Activated CD8-positive, alpha-beta memory T cell treated with anti-CD3 and anti-CD28 coated beads for 24 hours (primary cell): ENCODE measurements at regions not wholly inside any gene's neighbourhood (a gene's known extent, or its start where the extent isn't known, plus 50 kb on each side); places are given as distances from the start of the nearest gene placed in this dataset.
"Not testable (repeated sequence)": the region's sequence is repeated elsewhere in the genome, so short reads cannot be mapped to it uniquely, and the experiment has no call there.

Experiments used
- DNase-seq: peaks from one replicate; pipeline ENCODE4 v3.0.0-alpha.2; 2020

DNA sequence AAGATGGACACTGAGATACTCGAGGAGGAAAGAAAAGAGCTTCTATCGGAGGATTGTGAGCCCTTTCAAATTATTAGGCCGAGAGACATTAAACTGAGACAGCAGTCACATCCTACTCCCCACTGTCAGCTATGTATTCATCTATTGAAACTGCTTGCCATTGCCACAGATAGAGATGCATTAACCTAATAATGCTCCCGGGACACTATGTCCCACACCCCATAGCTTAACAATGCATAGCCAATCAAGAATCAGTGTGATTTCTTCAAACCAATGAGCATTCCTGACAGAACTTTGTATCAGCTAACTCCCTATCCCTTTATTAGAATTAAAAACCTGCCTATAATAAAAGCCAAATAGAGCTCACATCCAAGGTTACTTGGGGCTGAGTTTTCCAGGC, 118.1 kb upstream of the NEIL3 start:
- DNase-seq = no peak

DNA sequence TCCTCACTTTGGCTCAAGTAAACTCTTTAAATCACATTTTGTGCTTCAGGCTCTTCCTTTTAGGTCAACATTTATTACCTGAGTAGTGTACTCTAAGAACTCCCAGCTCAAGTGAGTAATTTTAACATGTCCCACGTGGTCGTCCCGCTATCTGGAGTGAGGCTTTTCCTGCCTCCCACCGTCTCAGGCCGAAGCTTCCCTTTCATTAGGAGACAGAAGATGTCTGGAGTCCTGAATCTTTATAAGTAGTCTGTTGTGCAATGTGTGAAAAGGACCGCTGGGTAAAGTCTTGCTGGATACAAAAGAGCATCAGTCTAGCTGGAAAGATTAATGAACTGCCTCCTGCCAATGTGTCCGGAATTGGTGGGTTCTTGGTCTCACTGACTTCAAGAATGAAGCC, 117.7 kb upstream of the NEIL3 start:
- no peak for DNase-seq

DNA sequence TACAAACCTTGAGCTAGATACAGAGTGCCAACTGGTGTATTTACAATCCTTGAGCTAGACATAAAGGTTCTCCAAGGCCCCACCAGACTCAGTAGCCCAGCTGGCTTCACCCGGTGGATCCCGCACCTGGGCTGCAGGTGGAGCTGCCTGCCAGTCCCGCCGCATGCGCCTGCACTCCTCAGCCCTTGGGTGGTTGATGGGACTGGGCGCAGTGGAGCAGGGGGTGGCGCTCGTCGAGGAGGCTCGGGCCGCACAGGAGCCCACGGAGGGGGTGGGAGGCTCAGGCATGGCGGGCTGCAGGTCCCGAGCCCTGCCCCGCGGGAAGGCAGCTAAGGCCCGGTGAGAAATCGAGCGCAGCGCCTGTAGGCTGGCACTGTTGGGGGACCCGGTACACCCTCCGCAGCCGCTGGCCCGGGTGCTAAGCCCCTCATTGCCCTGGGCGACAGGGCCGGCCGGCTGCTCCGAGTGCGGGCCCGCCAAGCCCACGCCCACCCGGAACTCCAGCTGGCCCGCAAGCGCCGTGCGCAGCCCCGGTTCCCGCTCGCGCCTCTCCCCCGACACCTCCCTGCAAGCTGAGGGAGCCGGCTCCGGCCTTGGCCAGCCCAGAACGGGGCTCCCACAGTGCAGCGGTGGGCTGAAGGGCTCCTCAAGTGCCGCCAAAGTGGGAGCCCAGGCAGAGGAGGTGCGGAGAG, 116.5 kb upstream of the NEIL3 start:
- DNase-seq = not testable (repeated sequence)

DNA sequence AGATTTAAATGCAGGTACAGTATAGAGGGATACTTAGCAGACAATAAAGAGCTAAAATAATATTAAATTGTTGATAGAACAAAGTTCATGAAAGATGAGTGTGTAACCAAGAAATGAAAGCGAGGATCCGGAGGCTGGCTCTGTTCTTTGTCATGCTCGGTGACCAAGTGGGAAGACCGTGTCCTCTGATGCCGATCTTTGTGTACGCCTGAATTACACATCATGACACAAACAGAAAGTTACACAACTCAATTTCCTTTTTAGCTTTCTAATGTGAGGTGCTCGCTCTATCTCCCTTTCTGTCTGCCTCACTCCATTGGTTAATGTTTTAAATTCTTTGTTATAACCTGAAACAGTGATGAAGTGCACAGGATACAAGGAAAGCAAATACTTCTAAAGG, 114.8 kb upstream of the NEIL3 start:
- no peak for DNase-seq

DNA sequence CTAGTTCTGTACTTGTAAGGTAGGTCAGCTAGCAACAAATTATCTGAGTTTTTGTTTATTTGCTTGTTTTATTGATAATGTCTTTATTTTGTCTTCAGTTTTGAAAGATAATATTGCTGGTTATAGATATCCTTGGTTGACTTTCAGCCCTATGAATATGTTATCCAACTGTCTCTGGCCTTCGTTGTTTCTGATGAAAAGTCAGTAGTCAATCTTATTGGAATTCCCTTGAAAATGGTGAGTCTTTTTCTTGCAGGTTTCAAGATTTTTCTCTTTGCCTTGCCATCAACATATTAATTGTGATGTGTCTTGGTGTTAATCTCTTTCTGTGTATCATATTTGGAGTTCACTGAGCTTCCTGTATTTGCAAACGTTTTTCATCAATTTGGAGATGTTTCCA, 113.1 kb upstream of the NEIL3 start:
- no peak for DNase-seq

DNA sequence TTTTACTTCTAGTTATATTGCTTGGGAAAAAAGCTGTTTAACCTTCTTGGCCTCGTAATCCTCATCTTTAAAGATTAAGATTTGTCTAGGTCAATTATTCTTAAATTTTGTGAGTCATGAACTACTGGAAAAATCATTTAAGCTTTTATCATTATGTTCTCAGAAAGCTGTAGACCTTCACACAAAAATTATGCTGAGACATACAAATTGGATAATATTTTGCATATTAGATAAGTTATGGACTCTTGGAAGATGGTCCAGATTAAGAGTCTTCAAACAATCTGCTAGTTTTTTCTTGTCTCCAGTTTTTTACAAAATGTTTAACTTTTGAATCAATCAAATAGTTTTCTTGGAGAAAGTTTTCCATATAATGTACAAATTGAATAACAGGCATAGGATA, 108.1 kb upstream of the NEIL3 start:
- DNase-seq = no peak

DNA sequence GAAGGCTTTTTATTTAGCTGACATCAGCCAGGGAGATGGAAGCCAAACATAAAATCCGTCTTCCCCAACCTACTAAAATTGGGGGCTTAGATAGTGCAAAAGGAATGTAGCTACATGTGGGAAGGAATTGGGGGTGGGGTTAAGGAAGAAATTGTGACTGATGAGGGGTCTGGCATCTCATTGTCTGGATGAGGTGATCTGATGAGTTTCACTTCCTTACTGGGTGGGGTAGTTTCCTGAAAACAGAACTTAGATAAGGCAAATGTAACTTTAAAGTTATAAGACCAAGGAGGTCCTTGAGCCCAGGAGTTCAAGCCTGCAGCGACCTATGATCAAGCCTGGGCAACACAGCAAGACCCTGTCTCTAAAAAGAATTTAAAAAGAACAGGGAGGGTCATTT, 105.5 kb upstream of the NEIL3 start:
- DNase-seq = no peak

DNA sequence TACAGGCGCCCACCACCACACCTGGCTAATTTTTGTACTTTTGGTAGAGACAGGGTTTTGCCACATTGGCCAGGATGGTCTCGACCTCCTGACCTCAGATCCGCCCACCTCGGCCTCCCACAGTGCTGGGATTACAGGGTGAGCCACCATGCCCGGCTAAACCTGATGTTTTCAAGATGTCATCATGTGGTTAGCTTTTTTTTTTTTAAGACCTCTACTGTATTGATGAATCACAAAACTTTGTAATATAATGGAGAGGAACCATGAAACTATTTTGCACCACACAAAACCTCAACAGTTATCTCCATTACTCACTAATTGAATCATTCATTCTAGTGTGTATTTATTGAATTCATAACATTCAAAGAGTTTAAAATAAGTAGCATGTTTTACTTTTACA, 94.7 kb upstream of the NEIL3 start:
- no peak for DNase-seq

DNA sequence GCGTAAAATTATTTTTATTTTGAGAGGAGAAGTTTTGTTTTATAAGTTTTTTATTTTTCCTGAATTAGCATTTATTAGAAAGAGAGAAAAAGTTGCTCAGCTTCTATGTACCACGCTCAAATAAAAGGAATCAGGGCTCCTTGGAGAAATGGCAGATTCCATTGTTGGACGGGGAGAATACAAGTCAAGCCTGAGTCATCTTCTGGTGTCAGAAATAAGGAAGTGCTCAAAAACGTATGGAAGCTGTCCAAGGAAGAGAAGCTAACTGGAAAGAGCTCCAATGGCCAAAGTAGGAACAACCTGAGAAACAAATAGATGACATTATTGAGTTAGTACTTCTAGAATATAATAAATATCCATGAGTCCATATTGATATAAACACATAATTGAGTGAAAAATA, 89.3 kb upstream of the NEIL3 start:
- DNase-seq = no peak

DNA sequence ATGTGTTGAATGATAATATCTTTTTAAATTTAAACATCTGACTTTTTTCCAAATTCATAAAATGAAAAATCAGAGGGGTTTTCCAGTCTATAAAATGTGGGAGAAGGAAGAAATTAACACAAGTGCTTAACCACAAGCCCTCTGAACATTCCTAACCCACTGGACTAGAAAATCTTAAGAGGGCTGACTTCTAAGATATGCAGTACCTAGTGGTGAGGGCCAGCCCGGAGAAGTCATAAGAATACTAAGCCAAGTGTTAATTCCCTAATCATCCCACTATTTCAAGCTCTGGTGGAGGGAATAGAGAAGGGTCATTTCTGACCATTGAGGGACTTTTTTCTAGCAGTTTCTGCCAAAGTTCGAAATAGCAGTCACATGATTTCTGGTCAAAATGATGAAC, 86.9 kb upstream of the NEIL3 start:
- no peak for DNase-seq

DNA sequence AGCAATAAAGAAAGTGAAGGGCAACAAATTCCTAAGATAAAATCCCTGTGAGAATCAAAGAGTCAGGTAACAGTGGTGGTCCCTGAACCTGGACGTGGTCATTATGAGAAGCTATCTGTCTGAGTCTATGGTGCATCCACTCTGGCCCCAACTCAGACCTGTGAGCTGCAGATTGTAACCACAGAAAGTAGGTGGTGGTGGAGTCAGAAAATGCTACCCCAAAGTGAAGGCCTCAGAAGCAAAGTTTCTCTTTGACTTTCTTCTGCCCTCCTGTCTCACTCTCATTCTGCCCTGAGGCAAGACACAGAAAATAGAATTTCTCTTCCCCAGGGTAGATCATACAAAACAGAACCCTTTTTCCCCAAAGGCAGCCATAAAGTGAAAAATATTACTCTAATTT, 84.1 kb upstream of the NEIL3 start:
- no peak for DNase-seq

DNA sequence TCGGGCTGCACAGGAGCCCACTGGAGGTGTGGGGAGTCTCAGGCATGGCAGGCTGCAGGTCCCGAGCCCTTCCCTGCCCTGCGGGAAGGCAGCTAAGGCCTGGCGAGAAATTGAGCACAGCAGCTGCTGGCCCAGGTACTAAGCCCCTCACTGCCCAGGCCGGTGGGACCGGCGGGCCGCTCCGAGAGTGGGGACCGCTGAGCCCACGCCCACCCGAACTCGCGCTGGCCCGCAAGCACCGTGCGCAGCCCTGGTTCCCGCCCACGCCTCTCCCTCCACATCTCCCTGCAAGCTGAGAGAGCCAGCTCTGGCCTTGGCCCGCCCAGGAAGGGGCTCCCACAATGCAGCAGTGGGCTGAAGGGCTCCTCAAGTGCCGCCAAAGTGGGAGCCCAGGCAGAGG, 82.0 kb upstream of the NEIL3 start:
- no peak for DNase-seq

DNA sequence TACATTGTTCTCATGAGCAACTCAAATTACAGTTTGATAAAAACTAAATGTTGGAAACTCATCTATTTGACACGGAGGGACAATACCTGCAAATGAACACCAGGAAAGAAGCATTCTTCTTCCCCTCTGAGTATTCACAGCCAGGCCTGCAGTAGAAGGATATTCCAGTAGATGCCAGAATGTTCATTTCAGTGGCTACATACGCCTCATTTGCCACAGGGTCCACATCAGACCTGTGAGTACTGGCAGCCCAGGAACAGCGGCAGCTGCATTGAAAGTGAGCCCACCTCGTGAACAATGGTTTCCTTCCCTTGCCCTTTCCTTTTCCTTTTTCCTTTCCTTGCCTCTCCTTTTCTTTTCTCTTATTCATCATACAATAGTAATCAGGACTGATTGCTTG, 81.1 kb upstream of the NEIL3 start:
- DNase-seq = no peak

DNA sequence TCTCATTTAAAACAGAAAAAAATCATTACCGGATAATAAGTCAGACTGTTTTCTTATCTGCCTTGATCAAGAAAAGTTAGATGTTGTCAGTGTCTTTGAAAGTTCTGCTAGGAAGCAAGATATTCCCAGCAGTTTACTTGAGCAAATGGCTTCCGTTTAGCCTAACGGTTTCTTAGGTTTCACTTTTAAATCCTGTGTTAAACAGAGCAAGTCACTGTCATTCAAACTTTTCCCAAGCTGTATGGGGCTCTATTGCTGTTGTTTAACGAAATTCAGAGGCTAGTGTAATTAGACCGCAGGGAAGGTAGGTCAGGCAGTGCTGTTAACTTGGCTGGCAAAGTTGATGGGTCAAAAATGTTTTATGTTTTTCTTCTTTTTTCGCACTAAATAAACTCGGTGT, 80.3 kb upstream of the NEIL3 start:
- no peak for DNase-seq

DNA sequence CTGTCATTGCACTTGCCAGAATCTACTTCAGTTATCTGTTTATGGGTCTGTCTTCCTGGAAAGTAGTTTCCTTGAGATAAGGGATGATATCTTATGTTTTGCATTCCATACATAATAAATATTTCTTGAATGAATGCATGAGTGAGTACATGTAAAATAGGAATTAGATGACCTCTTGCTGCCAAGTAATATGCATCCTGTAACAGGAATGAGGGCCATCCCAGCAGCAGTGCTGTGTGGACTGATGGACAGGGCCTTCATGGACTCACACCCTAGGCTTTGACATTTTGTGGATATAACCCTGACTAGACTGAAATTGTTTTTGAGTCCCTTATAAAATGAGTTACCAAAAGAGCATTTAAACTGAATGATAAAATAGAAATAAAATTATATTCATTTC, 77.2 kb upstream of the NEIL3 start:
- no peak for DNase-seq

DNA sequence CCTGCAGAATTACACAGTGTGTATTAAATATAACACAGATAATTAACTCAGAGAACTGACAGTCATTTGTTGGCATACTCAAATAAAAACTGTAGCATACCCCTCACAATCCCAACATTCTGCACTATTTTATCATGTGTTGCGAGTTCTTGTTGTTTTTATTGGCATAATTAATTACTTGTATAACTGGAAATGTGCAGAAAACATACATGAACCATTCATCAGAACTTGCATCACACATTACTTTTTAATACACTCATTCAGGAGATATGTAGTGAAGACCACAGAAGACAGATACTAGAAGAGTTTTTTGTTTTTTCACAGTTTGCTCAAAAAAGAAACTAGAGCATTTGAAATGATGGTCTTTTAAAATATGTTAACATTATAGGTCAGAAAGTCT, 74.6 kb upstream of the NEIL3 start:
- no peak for DNase-seq

DNA sequence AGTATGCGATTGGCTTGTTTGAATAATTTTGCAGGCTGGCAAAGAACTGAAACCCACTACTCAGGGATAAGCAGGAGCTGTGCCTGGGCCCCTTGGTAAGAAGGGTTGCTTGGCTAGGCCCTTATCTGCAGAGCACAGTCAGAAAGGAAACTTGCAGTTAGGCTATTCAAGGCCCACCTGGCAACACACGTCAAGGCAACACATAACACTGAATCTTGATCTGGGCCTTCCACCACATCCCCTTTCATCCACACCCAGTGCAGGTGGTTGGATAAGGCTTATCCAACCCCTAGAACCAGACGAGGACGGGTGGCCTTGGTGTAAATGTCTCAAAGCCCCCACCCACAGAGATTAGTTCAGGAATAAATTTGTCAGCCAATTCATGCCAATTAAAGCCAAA, 72.8 kb upstream of the NEIL3 start:
- no peak for DNase-seq

DNA sequence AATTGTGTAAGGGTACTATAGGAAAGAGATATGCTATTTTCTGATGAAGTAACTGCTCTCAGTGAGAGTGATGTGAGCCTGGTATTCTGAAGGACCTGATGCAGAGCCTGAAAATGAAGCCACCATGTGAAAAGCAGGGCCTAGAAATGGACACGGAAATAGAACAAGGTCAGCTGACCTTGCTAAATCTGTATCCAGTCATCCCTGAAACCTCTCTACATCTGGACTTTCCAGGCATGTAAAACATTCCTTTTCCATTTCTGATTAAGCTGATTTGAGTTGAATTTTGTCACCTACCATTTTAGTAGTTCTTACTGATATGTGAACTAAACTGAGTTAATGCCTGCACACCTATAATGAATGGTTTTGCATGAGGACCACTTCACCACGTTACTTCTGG, 72.4 kb upstream of the NEIL3 start:
- no peak for DNase-seq

DNA sequence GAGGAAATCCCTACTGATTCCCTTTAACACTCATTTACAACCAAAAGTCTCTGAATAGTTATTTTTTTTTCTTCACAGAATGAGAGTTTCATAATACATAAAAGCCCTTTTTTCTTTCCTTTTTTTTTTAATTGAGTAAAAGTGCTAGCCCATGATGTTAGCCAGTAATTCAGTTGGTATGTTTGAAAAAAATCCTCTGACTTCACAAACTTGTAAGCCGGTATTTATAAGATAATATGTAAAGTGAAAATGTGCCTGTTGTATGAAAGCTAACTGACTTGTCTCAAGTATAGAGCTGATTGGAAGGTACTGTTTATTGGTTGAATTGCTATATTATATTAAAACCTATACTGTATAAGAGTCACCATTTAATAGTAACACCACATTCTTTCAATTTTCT, 70.2 kb upstream of the NEIL3 start:
- no peak for DNase-seq

DNA sequence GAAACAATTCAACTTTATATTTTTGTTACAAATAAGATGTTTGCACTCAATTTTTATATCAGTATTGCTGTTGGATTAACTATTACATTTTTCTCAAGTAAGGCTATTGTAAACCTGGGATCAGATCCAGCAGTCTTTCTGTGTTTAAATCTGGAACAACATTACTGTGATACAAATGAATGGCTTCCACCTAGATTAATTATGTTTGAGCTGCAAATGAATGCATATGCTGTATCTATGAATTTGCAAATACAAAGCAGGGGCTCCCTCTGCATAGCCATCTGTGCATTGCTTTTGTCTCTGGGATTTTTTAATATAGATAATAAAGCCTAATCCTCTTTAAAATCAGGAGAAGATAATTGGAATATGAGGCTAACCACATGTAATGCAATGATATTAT, 69.8 kb upstream of the NEIL3 start:
- DNase-seq = no peak

DNA sequence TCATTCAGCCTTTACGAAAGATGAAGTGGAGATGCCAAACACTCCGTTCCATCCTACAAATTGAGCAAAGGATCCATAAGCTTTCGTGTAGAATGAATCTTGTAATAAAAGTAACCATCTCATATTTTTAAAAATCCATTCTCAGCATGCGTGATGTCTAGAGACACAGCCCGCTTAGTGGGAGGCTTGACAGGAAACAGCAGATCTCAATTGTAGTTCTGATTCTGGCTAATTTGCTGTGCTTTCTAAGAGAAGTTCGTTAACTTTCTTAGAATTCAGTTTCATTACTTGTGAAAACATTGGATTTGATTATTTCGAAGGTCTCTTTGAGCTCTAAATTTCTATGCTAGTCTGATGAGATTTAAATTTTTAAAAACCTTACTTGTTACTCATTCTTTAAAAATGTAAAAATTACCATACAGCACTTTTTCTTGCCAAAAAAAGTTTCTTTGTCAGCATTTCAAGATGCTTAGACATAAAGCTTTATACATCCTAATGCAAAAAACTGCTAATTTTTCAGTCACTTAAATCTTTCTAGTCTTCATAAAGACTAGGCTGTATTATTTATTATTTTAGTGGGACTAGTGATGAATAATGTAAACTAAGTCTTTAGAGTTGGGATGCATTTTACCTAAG, 66.9 kb upstream of the NEIL3 start:
- DNase-seq = no peak

DNA sequence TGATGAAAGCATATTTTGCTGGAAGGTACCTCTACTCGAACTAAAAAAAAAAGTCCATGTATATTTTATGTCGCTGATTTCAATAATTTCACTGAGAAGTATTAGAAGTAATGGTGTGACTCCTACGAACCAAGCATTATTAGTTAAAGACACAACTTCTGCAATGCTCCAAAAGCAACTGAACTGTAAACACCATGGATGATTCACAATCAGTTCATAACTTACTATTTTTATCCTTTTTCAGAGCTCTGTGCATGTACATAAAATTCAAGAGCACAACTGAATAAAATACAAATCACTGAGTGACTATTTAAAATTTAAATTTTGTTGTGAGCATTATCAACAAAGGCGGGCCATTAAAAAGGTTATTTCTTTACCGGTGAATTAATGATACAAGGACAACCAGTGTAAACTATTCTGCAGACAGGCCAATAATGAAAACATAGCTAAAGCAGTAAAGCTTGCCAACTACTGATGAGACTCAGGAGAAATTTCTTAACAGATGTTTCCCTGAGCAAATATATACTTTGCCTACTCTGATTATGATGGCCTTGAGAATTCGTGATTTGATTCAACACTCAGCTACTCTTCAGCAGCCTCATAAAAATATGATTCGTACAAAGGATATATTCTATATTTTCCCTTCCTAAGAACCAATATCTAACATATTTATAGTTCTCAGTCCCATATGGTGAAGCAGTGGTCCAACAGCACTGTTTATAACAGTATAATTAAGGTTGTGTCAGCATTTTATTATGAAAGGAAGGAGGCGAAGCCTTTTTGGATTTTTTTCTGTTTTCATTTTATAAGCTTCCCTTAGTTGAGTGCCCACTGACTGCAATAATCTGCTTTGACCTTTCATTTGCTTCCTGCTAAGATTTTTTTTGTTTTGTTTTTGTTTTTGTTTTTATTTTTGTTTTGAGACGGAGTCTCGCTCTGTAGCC, 62.8 kb upstream of the NEIL3 start:
- no peak for DNase-seq

DNA sequence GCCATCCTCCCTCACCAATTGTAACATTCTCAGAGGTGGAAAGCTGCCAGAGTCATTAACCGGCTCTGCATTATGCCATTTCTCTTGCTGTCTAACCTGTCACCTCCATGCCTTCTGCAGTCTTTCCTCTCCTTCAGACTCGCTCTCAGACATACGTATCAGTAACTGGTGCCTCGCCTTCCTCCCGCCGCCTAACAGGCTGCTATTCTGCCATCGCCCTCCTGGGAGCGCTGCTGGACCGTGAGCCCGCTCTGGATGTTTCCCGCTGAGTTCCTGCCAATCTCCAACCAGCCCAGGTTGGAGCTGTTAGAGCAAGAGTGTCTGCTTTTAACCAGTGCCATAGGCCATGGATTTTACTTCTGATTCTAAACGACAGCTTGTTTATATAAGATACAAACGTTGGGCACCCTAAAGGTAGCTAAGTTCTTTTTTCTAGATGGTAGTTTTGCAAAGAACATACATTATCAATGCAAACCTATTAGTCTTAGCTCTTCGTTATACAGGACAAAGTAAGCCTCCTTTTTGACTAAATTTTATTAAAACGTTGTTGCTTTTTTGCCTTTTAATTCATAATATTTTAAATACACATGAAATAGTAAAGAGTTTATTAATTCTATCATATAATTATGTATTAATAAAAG, 59.5 kb upstream of the NEIL3 start:
- peak; percentile 85 for DNase-seq

DNA sequence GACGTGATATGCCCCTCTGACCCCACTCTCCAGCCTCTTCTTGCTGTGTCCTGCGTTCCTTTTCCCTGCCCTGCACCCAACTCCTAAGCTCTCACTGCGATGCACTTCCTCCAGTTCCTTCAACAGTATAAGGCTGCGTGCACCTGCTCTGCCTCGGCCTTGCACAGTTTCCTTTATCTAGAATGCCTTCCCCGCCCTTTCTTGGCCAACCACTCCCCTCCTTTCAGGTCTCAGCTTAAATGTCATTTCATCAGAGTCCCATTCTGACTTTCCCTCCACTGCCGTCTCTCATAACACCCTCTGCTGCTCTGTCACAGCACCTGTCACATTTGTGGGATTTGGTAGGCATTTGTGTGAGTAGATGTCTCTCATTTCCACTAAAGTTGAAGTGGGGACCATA, 58.4 kb upstream of the NEIL3 start:
- no peak for DNase-seq
